ENCODE measurements at regions not wholly inside any gene's neighbourhood (a gene's known extent, or its start where the extent isn't known, plus 50 kb on each side); places are given as distances from the start of the nearest gene placed in this dataset.

DNA sequence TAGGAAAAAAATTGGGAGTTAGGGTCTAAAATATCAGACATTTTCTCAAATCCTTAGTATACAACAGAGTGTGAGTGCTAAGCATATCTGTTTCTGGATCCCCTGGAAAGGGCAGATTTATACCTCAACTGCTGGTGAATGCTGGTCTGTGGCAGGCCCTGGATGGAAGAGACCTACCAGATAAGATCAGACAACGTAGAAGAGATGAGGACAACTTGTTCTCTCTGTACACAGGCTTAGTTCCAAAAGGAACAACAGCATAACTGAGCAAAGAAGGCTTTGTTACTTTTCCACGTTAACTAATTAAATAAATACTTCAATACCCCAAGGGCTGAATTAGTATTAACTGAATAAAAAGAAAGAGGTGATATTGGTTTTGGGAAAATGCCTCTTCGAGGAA, 1277.3 kb downstream of the SLITRK5 start:
- TF ChIP-seq POLR2A (IDR thresholded peaks at IDR 0.05; ENCODE audit: low read length) = no peak
- TF ChIP-seq GATA1 (IDR thresholded peaks at IDR 0.05; ENCODE audit: low read depth, low read length) = no peak

All from erythroblast (primary cell).